Activated T-cell treated with anti-CD3 and anti-CD28 coated beads, Interleukin-2, amount 50 U/mL, for 72 hours (primary cell): ENCODE measurements at regions not wholly inside any gene's neighbourhood (a gene's known extent, or its start where the extent isn't known, plus 50 kb on each side); places are given as distances from the start of the nearest gene placed in this dataset.

Source experiments
- ATAC-seq, 2 donors: fragments of 150-1000 bp; cut with Tn5 transposase; replicated peaks in 1 of 2; 2 replicates each; pipeline ENCODE4 v1.10.0; 2021; ENCODE audit warnings: moderate library complexity in 2 of 2, mild to moderate bottlenecking in 1 of 2
- DNase-seq, 2 donors: peaks; one replicate each; pipeline ENCODE4 v3.0.0; 2021 to 2022; ENCODE audit warnings: mixed read lengths in 1 of 2
- H3K27ac Mint-ChIP-seq: one replicate; pipeline ENCODE4 v1.8.0; 2022; ENCODE audit warnings: mild to moderate bottlenecking, moderate library complexity, mixed read lengths
- H3K27me3 Mint-ChIP-seq: one replicate; pipeline ENCODE4 v1.8.0; 2022; ENCODE audit warnings: low read depth, mixed read lengths
- H3K36me3 Mint-ChIP-seq, 2 donors: one replicate each; pipeline ENCODE4 v1.8.0; 2022; ENCODE audit warnings: mixed read lengths in 2 of 2, mild to moderate bottlenecking in 1 of 2; ENCODE audit not compliant: insufficient read depth in 2 of 2
- H3K4me1 Mint-ChIP-seq: one replicate; pipeline ENCODE4 v1.8.0; 2022; ENCODE audit warnings: low read depth, mixed read lengths
- H3K4me3 Mint-ChIP-seq, 2 donors: one replicate each; pipeline ENCODE4 v1.8.0; 2022; ENCODE audit warnings: mild to moderate bottlenecking in 2 of 2, mixed read lengths in 2 of 2, moderate library complexity in 2 of 2
- H3K9me3 Mint-ChIP-seq, 2 donors: one replicate each; pipeline ENCODE4 v1.8.0; 2022; ENCODE audit warnings: mixed read lengths in 2 of 2

DNA sequence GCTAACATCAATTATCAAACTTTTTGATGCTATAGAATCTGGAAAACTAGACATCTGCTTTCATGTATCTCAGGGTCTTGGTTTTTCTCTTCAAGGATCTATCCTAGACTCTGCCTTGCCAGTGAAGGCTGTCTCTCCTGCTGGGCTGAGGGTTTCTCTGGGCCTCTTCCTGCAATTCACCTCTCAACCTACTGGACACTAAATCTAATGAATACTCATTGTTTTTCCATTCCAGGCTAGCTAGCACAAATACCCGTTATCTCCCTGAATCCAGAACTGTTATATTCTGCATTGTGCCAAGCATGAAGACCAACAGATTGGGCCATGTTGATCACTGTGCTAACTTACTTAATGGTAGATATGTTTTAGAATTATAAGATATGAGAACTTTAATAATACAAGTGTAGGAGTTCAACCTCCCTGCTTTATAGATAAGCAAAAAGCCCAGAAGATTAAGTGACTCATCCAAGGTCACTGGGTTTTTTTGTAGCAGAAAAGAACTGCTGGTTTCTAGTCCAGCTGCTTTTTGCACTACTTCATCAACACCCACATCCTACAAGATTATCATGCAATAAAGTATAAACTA is 56.5 kb upstream of the RNF38 start:
- Mint-ChIP-seq H3K4me3 (peak overlapping the region; percentile 80), H3K27me3 (no peaks in the 10 kb centered on the region), H3K4me1 (peaks cover 47% of the 10 kb centered on the region), H3K9me3 (no peaks in the 10 kb centered on the region), H3K27ac (peak overlapping the region; percentile 86), H3K36me3 (no peaks in the 10 kb centered on the region)
- ATAC-seq (no peak), DNase-seq (no peak)

DNA sequence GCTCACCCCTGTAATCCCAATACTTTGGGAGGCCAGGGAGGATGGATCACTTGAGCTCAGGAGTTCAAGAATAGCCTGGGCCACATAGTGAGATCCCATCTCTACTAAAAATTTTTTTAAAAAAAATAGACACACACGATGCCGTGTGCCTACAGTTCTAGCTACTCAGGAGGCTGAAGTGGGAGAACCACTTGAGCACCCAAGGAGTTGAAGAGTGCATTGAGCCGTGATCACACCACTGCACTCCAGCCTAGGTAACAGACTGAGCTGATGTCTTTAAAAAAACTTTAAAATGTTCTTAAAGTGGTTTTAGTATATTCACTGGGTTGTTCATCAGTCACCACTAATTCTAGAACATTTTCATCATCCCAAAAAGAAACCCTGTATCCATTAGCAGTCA is 51.9 kb upstream of the RNF38 start:
- no peak for ATAC-seq
- Mint-ChIP-seq H3K27ac (no peak overlapping the region), H3K36me3 (no peaks in the 10 kb centered on the region), H3K9me3 (no peaks in the 10 kb centered on the region), H3K27me3 (no peaks in the 10 kb centered on the region), H3K4me3 (no peak overlapping the region), H3K4me1 (peaks cover 16% of the 10 kb centered on the region)
- no peak for DNase-seq

DNA sequence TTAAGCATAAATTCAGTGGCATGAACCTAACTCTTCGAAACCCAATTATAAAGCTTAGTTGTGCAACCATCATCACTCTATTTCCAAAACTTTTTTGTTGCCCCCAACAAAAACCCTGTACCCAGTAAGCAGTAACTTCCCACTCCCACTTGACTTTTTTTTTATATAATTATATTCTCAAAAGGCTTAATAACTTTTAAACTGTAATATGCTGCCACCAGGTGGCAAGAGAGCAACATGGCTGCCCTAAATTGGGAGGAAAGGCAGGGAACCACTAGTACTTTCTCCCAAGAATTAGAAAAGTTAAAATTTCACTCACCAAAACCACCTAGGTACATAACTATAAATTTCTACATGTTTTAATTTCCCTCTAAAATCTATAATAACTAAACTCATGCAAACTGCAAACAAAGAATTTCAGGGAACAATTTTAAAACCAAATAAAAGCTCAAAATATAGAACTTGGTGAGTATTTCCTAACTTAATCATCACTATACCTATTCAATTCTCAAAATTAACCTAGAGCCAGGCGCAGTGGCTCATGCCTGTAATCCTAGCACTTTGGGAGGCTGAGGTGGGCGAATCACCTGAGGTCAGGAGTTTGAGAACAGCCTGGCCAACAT is 50.2 kb upstream of the RNF38 start:
- Mint-ChIP-seq H3K27ac (no peak overlapping the region), H3K4me1 (peaks cover 16% of the 10 kb centered on the region), H3K36me3 (no peaks in the 10 kb centered on the region), H3K4me3 (no peak overlapping the region), H3K9me3 (no peaks in the 10 kb centered on the region), H3K27me3 (no peaks in the 10 kb centered on the region)
- ATAC-seq (no peak), DNase-seq (peak in 1 of 2 donors; percentile 18)
